Esophagus muscularis mucosa (tissue), 2 donors: ENCODE measurements at regions not wholly inside any gene's neighbourhood (a gene's known extent, or its start where the extent isn't known, plus 50 kb on each side); places are given as distances from the start of the nearest gene placed in this dataset.

ENCODE experiments used
- EP300 ChIP-seq: sonication (generic); formaldehyde crosslinking; IDR thresholded peaks from one replicate; pipeline ENCODE4 v1.6.1; 2017; ENCODE audit warnings: antibody characterized with exemption
- POLR2A ChIP-seq: fragments of 450-650 bp; IDR thresholded peaks from one replicate; pipeline ENCODE4 v1.6.1; 2017; ENCODE audit warnings: antibody characterized with exemption, moderate library complexity, mild to moderate bottlenecking, low read depth

DNA sequence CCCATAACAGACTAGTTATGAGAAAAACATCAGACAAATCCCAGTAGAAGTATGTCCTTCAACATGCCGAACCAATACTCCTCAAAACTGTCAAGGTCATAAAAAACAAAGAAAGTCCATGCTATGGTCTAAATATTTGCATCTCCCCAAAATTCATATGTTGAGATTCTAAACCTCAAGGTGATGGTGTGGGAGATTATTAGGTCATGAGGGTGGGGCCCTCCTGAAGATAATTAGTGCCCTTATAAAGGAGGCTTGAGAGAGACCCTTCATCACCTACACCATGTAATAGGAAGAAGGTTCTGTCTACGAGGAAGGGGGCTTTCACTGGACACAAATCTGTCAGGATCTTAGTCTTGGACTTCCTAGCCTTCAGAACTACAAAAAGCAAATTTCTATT, 118.6 kb upstream of the GUCY1A2 start:
- TF ChIP-seq POLR2A (no peak), EP300 (no peak)
